H9 (cell line): ENCODE measurements at regions not wholly inside any gene's neighbourhood (a gene's known extent, or its start where the extent isn't known, plus 50 kb on each side); places are given as distances from the start of the nearest gene placed in this dataset.

Source experiments
- DNase-seq: peaks from one replicate; pipeline ENCODE4 v3.0.0-alpha.2; 2017
- H2AFZ ChIP-seq: one replicate; pipeline ENCODE4 v1.6.1; 2013; ENCODE audit warnings: mild to moderate bottlenecking, low read length, control low read depth, moderate library complexity
- H2AK5ac ChIP-seq: 2 replicates; pipeline ENCODE4 v1.6.1; 2013; ENCODE audit warnings: low read length, control low read depth, mixed read lengths; ENCODE audit not compliant: insufficient read length
- H2BK120ac ChIP-seq: one replicate; pipeline ENCODE4 v1.6.1; 2013; ENCODE audit warnings: low read depth, mild to moderate bottlenecking, low read length, control low read depth, inconsistent platforms; ENCODE audit not compliant: poor library complexity, severe bottlenecking
- H2BK12ac ChIP-seq: 2 replicates; pipeline ENCODE4 v1.6.1; 2013; ENCODE audit warnings: low read length, control low read depth, mixed read lengths, low read depth; ENCODE audit not compliant: insufficient read length
- H2BK15ac ChIP-seq: 2 replicates; pipeline ENCODE4 v1.6.1; 2013; ENCODE audit warnings: low read depth, low read length, control low read depth
- H2BK20ac ChIP-seq: one replicate; pipeline ENCODE4 v1.6.1; 2013; ENCODE audit warnings: low read depth, mild to moderate bottlenecking, low read length, control low read depth, inconsistent platforms; ENCODE audit not compliant: poor library complexity, severe bottlenecking
- H2BK5ac ChIP-seq: 2 replicates; pipeline ENCODE4 v1.6.1; 2013; ENCODE audit warnings: low read length, control low read depth, mixed read lengths; ENCODE audit not compliant: insufficient read length
- H3K14ac ChIP-seq: 2 replicates; pipeline ENCODE4 v1.6.1; 2013; ENCODE audit warnings: low read length, control low read depth; ENCODE audit not compliant: insufficient read depth
- H3K18ac ChIP-seq: 2 replicates; pipeline ENCODE4 v1.6.1; 2013; ENCODE audit warnings: low read depth, mild to moderate bottlenecking, mixed read lengths, low read length, control low read depth; ENCODE audit not compliant: insufficient read length
- H3K23ac ChIP-seq: 2 replicates; pipeline ENCODE4 v1.6.1; 2013; ENCODE audit warnings: low read length, control low read depth, mixed read lengths, low read depth; ENCODE audit not compliant: insufficient read length
- H3K23me2 ChIP-seq: 2 replicates; pipeline ENCODE4 v1.6.1; 2013; ENCODE audit warnings: low read depth, mild to moderate bottlenecking, mixed read lengths, low read length, control low read depth; ENCODE audit not compliant: insufficient read length, poor library complexity, severe bottlenecking
- H3K27ac ChIP-seq: 2 replicates; pipeline ENCODE4 v1.5.1; 2013; ENCODE audit warnings: low read length, control low read depth, mixed read lengths, low read depth; ENCODE audit not compliant: insufficient read length
- H3K27me3 ChIP-seq: 2 replicates; pipeline ENCODE4 v1.6.1; 2013; ENCODE audit warnings: low read length, control low read depth, inconsistent platforms; ENCODE audit not compliant: insufficient read depth
- H3K4ac ChIP-seq: 2 replicates; pipeline ENCODE4 v1.6.1; 2013; ENCODE audit warnings: low read depth, mild to moderate bottlenecking, control low read depth, inconsistent platforms, low read length, moderate library complexity
- H3K4me1 ChIP-seq: 2 replicates; pipeline ENCODE4 v1.6.1; 2013; ENCODE audit warnings: low read length, control low read depth, inconsistent platforms; ENCODE audit not compliant: insufficient read depth
- H3K4me2 ChIP-seq: 2 replicates; pipeline ENCODE4 v1.6.1; 2013; ENCODE audit warnings: low read length, control low read depth, mixed read lengths; ENCODE audit not compliant: insufficient read length, insufficient read depth
- H3K56ac ChIP-seq: 2 replicates; pipeline ENCODE4 v1.6.1; 2013; ENCODE audit warnings: low read depth, mild to moderate bottlenecking, mixed read lengths, low read length, control low read depth; ENCODE audit not compliant: insufficient read length
- H3K79me1 ChIP-seq: 2 replicates; pipeline ENCODE4 v1.6.1; 2013; ENCODE audit warnings: low read depth, mild to moderate bottlenecking, moderate library complexity, low read length, control low read depth, inconsistent platforms; ENCODE audit not compliant: insufficient read depth, poor library complexity, severe bottlenecking
- H3K79me2 ChIP-seq: 2 replicates; pipeline ENCODE4 v1.6.1; 2013; ENCODE audit warnings: low read length, control low read depth, inconsistent platforms; ENCODE audit not compliant: insufficient read depth
- H3K9ac ChIP-seq: 2 replicates; pipeline ENCODE4 v1.6.1; 2013; ENCODE audit warnings: low read length, control low read depth, mixed read lengths; ENCODE audit not compliant: insufficient read length; ENCODE audit errors: extremely low read depth
- H3K9me3 ChIP-seq: one replicate; pipeline ENCODE4 v1.6.1; 2013; ENCODE audit warnings: low read depth, low read length, inconsistent platforms; ENCODE audit not compliant: control insufficient read depth
- H3T11ph ChIP-seq: one replicate; pipeline ENCODE4 v1.6.1; 2013; ENCODE audit warnings: mild to moderate bottlenecking, low read length, control low read depth, inconsistent platforms
- H4K20me1 ChIP-seq: one replicate; pipeline ENCODE4 v1.6.1; 2013; ENCODE audit not compliant: control insufficient read depth, insufficient read length, insufficient read depth
- H4K5ac ChIP-seq: 2 replicates; pipeline ENCODE4 v1.6.1; 2013; ENCODE audit warnings: low read depth, mild to moderate bottlenecking, mixed read lengths, low read length, control low read depth; ENCODE audit not compliant: insufficient read length
- H4K8ac ChIP-seq: replicated peaks from 2 replicates; pipeline ENCODE4 v1.6.1; 2013; ENCODE audit warnings: low read length, control low read depth, mixed read lengths, low read depth; ENCODE audit not compliant: insufficient read length
- H4K91ac ChIP-seq: 2 replicates; pipeline ENCODE4 v1.6.1; 2013; ENCODE audit warnings: low read depth, mild to moderate bottlenecking, moderate library complexity, mixed read lengths, low read length, control low read depth; ENCODE audit not compliant: insufficient read length
- H3K27ac Mint-ChIP-seq, 3 experiments: 2 replicates in 2 of 3; 3 replicates in 1 of 3; pipeline ENCODE4 v1.8.0; 2020 to 2021; ENCODE audit warnings: mixed read lengths in 3 of 3, mild to moderate bottlenecking in 1 of 3, moderate library complexity in 1 of 3
- H3K27me3 Mint-ChIP-seq: 2 replicates; pipeline ENCODE4 v1.8.0; 2021; ENCODE audit warnings: low read depth, mild to moderate bottlenecking, moderate library complexity, mixed read lengths
- H3K36me3 Mint-ChIP-seq, 3 experiments: 2 replicates in 2 of 3; 3 replicates in 1 of 3; pipeline ENCODE4 v1.8.0; 2020 to 2021; ENCODE audit warnings: low read depth in 3 of 3, mixed read lengths in 3 of 3; ENCODE audit not compliant: insufficient read depth in 1 of 3
- H3K4me1 Mint-ChIP-seq, 2 experiments: 2 replicates each; pipeline ENCODE4 v1.8.0; 2020; ENCODE audit warnings: mixed read lengths in 2 of 2
- H3K4me3 Mint-ChIP-seq, 2 experiments: 2 replicates in 1 of 2; 3 replicates in 1 of 2; pipeline ENCODE4 v1.8.0; 2020 to 2021; ENCODE audit warnings: mild to moderate bottlenecking in 2 of 2, mixed read lengths in 2 of 2, moderate library complexity in 1 of 2
- H3K9me3 Mint-ChIP-seq, 2 experiments: 2 replicates in 1 of 2; 3 replicates in 1 of 2; pipeline ENCODE4 v1.8.0; 2020; ENCODE audit warnings: mild to moderate bottlenecking in 2 of 2, mixed read lengths in 2 of 2, moderate library complexity in 1 of 2
- WGBS: extraction: QIAGEN DNeasy Blood & Tissue Kit; methylation state at CpG from one replicate; pipeline ENCODE4 v1.1.7; 2013; ENCODE audit warnings: missing lambda C conversion rate, low lambda C conversion rate, mixed read lengths; ENCODE audit not compliant: insufficient read length; ENCODE audit errors: extremely low coverage; 5-methylcytosine and 5-hydroxymethylcytosine counted together
- TF ChIP-seq, protein P1 (sequence below): fragments of 200-600 bp; sonication (generic); conservative IDR thresholded peaks from 3 replicates; pipeline ENCODE4 v1.8.0; 2021; ENCODE audit warnings: antibody characterized with exemption, mild to moderate bottlenecking

DNA sequence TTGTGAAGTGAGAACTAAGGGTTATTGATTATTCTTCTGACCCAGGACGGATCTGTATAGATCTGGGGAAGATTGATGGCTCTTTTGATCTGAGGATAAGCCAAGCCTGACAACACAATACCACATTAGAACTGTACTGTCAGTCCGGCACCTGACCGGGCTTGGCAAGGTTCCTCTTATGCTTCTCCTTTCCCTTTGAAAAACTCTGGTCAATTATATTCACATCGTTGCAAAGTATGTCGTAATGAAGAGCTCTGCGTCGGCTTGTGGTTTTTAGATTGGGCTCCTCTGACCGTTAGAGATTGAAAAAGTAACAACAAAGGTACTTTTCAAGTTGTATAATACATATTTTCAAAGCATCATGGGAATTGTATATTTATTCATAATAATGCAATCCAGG is 389.8 kb downstream of the NR2F2 start:
- Histone ChIP-seq H3K79me1 (no peaks in the 10 kb centered on the region), H4K20me1 (no peaks in the 10 kb centered on the region), H3K79me2 (no peaks in the 10 kb centered on the region), H3K9me3 (no peaks in the 10 kb centered on the region), H2AK5ac (no peak overlapping the region), H4K5ac (no peak overlapping the region), H2BK120ac (no peak overlapping the region), H2BK20ac (no peak overlapping the region), H3K14ac (no peak overlapping the region), H3K4me1 (no peaks in the 10 kb centered on the region), H3K27me3 (no peaks in the 10 kb centered on the region), H2BK15ac (no peak overlapping the region), H2AFZ (no peak overlapping the region), H3K23me2 (no peaks in the 10 kb centered on the region), H3K4me2 (no peak overlapping the region), H3T11ph (no peak overlapping the region), H4K8ac (no peak overlapping the region), H4K91ac (no peak overlapping the region), H3K27ac (no peak overlapping the region), H3K18ac (no peak overlapping the region), H3K56ac (no peak overlapping the region), H2BK12ac (no peak overlapping the region), H3K4ac (no peak overlapping the region), H3K23ac (no peak overlapping the region), H2BK5ac (no peak overlapping the region), H3K9ac (no peak overlapping the region)
- DNase-seq: no peak
- WGBS: no CpG with 5 or more reads among the region's 8 CpGs
- no peaks in the 10 kb centered on the region for H3K9me3 Mint-ChIP-seq
- no peak overlapping the region for H3K27ac Mint-ChIP-seq
- H3K36me3 Mint-ChIP-seq: no peaks in the 10 kb centered on the region
- peaks cover 2% of the 10 kb centered on the region for H3K27me3 Mint-ChIP-seq
- TF ChIP-seq, protein P1, sequence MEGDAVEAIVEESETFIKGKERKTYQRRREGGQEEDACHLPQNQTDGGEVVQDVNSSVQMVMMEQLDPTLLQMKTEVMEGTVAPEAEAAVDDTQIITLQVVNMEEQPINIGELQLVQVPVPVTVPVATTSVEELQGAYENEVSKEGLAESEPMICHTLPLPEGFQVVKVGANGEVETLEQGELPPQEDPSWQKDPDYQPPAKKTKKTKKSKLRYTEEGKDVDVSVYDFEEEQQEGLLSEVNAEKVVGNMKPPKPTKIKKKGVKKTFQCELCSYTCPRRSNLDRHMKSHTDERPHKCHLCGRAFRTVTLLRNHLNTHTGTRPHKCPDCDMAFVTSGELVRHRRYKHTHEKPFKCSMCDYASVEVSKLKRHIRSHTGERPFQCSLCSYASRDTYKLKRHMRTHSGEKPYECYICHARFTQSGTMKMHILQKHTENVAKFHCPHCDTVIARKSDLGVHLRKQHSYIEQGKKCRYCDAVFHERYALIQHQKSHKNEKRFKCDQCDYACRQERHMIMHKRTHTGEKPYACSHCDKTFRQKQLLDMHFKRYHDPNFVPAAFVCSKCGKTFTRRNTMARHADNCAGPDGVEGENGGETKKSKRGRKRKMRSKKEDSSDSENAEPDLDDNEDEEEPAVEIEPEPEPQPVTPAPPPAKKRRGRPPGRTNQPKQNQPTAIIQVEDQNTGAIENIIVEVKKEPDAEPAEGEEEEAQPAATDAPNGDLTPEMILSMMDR: no peak
- no peaks in the 10 kb centered on the region for H3K4me1 Mint-ChIP-seq
- H3K4me3 Mint-ChIP-seq: no peak overlapping the region
